ENCODE measurements at regions not wholly inside any gene's neighbourhood (a gene's known extent, or its start where the extent isn't known, plus 50 kb on each side); places are given as distances from the start of the nearest gene placed in this dataset.

- no peak overlapping the region for H3K27ac ChIP-seq (ENCODE audit: low read depth, low read length)
- no peaks in the 10 kb centered on the region for H3K79me2 ChIP-seq (ENCODE audit: insufficient read depth, low read length)
- no peak for DNase-seq (ENCODE audit: insufficient read length, low spot score, missing footprints)
- no peaks in the 10 kb centered on the region for H3K36me3 ChIP-seq (ENCODE audit: insufficient read depth, low read length)
- no peak overlapping the region for H3K4me2 ChIP-seq (ENCODE audit: insufficient read depth, low read length)
- TF ChIP-seq, protein P1, sequence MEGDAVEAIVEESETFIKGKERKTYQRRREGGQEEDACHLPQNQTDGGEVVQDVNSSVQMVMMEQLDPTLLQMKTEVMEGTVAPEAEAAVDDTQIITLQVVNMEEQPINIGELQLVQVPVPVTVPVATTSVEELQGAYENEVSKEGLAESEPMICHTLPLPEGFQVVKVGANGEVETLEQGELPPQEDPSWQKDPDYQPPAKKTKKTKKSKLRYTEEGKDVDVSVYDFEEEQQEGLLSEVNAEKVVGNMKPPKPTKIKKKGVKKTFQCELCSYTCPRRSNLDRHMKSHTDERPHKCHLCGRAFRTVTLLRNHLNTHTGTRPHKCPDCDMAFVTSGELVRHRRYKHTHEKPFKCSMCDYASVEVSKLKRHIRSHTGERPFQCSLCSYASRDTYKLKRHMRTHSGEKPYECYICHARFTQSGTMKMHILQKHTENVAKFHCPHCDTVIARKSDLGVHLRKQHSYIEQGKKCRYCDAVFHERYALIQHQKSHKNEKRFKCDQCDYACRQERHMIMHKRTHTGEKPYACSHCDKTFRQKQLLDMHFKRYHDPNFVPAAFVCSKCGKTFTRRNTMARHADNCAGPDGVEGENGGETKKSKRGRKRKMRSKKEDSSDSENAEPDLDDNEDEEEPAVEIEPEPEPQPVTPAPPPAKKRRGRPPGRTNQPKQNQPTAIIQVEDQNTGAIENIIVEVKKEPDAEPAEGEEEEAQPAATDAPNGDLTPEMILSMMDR (IDR thresholded peaks at IDR 0.05; ENCODE audit: extremely low read depth, low read depth, low read length), result no peak
- H3K9me3 ChIP-seq (ENCODE audit: low read depth, low read length), result no peaks in the 10 kb centered on the region
- H3K4me3 ChIP-seq (ENCODE audit: insufficient read depth, low read length), result no peak overlapping the region
- H2AFZ ChIP-seq (ENCODE audit: low read length), result no peak overlapping the region
- H3K4me1 ChIP-seq (ENCODE audit: insufficient read depth, low read length), result no peaks in the 10 kb centered on the region
- H4K20me1 ChIP-seq (ENCODE audit: insufficient read depth, low read length), result no peaks in the 10 kb centered on the region
- H3K27me3 ChIP-seq (ENCODE audit: insufficient read depth, low read length), result peaks cover 70% of the 10 kb centered on the region
Measured at GRCh38 chr3:107920538-107920937, 170.3 kb downstream of the CD47 start.

- TF ChIP-seq, protein P1 (IDR thresholded peaks at IDR 0.05; ENCODE audit: extremely low read depth, low read depth, low read length), result no peak
- Histone ChIP-seq H3K27me3 (ENCODE audit: insufficient read depth, low read length) (peaks cover 67% of the 10 kb centered on the region), H3K27ac (ENCODE audit: low read depth, low read length) (no peak overlapping the region), H3K36me3 (ENCODE audit: insufficient read depth, low read length) (no peaks in the 10 kb centered on the region), H2AFZ (ENCODE audit: low read length) (no peak overlapping the region), H3K4me3 (ENCODE audit: insufficient read depth, low read length) (no peak overlapping the region), H3K4me2 (ENCODE audit: insufficient read depth, low read length) (no peak overlapping the region), H3K9me3 (ENCODE audit: low read depth, low read length) (no peaks in the 10 kb centered on the region), H3K79me2 (ENCODE audit: insufficient read depth, low read length) (no peaks in the 10 kb centered on the region), H3K4me1 (ENCODE audit: insufficient read depth, low read length) (no peaks in the 10 kb centered on the region), H4K20me1 (ENCODE audit: insufficient read depth, low read length) (no peaks in the 10 kb centered on the region)
- no peak for DNase-seq (ENCODE audit: insufficient read length, low spot score, missing footprints)
Measured at GRCh38 chr3:107919239-107919638, 171.6 kb downstream of the CD47 start.

GRCh38 chr3:107916171-107916570 lies 174.7 kb downstream of the CD47 start:
- TF ChIP-seq, protein P1 (IDR thresholded peaks at IDR 0.05; ENCODE audit: extremely low read depth, low read depth, low read length), result no peak
- no peaks in the 10 kb centered on the region for H4K20me1 ChIP-seq (ENCODE audit: insufficient read depth, low read length)
- no peak for DNase-seq (ENCODE audit: insufficient read length, low spot score, missing footprints)
- no peaks in the 10 kb centered on the region for H3K9me3 ChIP-seq (ENCODE audit: low read depth, low read length)
- no peak overlapping the region for H3K4me3 ChIP-seq (ENCODE audit: insufficient read depth, low read length)
- H3K27ac ChIP-seq (ENCODE audit: low read depth, low read length), result no peak overlapping the region
- H2AFZ ChIP-seq (ENCODE audit: low read length), result no peak overlapping the region
- H3K27me3 ChIP-seq (ENCODE audit: insufficient read depth, low read length), result peaks cover 42% of the 10 kb centered on the region
- H3K79me2 ChIP-seq (ENCODE audit: insufficient read depth, low read length), result no peaks in the 10 kb centered on the region
- H3K36me3 ChIP-seq (ENCODE audit: insufficient read depth, low read length), result no peaks in the 10 kb centered on the region
- no peaks in the 10 kb centered on the region for H3K4me1 ChIP-seq (ENCODE audit: insufficient read depth, low read length)
- H3K4me2 ChIP-seq (ENCODE audit: insufficient read depth, low read length), result no peak overlapping the region

GRCh38 chr3:107915706-107916105 lies 175.1 kb downstream of the CD47 start:
- Histone ChIP-seq H3K4me2 (ENCODE audit: insufficient read depth, low read length) (no peak overlapping the region), H3K27me3 (ENCODE audit: insufficient read depth, low read length) (peaks cover 38% of the 10 kb centered on the region), H3K9me3 (ENCODE audit: low read depth, low read length) (no peaks in the 10 kb centered on the region), H4K20me1 (ENCODE audit: insufficient read depth, low read length) (no peaks in the 10 kb centered on the region), H3K4me3 (ENCODE audit: insufficient read depth, low read length) (no peak overlapping the region), H3K4me1 (ENCODE audit: insufficient read depth, low read length) (no peaks in the 10 kb centered on the region), H3K79me2 (ENCODE audit: insufficient read depth, low read length) (no peaks in the 10 kb centered on the region), H3K36me3 (ENCODE audit: insufficient read depth, low read length) (no peaks in the 10 kb centered on the region), H3K27ac (ENCODE audit: low read depth, low read length) (no peak overlapping the region), H2AFZ (ENCODE audit: low read length) (no peak overlapping the region)
- DNase-seq (ENCODE audit: insufficient read length, low spot score, missing footprints), result no peak
- TF ChIP-seq, protein P1 (IDR thresholded peaks at IDR 0.05; ENCODE audit: extremely low read depth, low read depth, low read length), result no peak

All from osteoblast (primary cell).